GM18909 (cell line): ENCODE measurements at regions not wholly inside any gene's neighbourhood (a gene's known extent, or its start where the extent isn't known, plus 50 kb on each side); places are given as distances from the start of the nearest gene placed in this dataset.
"Not testable (repeated sequence)": the region's sequence is repeated elsewhere in the genome, so short reads cannot be mapped to it uniquely, and the experiment has no call there.

ENCODE experiments used
- ATAC-seq: cut with Tn5 transposase; IDR thresholded peaks from one replicate; pipeline ENCODE4 v1.9.1; 2021; ENCODE audit warnings: mild to moderate bottlenecking; ENCODE audit not compliant: unreplicated experiment, poor library complexity

- ATAC-seq = not testable (repeated sequence)
These were observed 250.4 kb downstream of the SLITRK6 start for GRCh38 chr13:85548845-85549244.

GRCh38 chr13:85545771-85546170, 253.4 kb downstream of the SLITRK6 start:
- no peak for ATAC-seq

- ATAC-seq = no peak
These were observed 254.5 kb downstream of the SLITRK6 start for GRCh38 chr13:85544756-85545155.

- no peak for ATAC-seq
These were observed 256.1 kb downstream of the SLITRK6 start for GRCh38 chr13:85543144-85543543.

GRCh38 chr13:85541476-85541875, 257.7 kb downstream of the SLITRK6 start:
- no peak for ATAC-seq

GRCh38 chr13:85538957-85539356, 260.3 kb downstream of the SLITRK6 start:
- no peak for ATAC-seq

- ATAC-seq = no peak
These were observed 261.6 kb downstream of the SLITRK6 start for GRCh38 chr13:85537601-85538000.

GRCh38 chr13:85536706-85537105, 262.5 kb downstream of the SLITRK6 start:
- ATAC-seq = no peak

- no peak for ATAC-seq
These were observed 263.7 kb downstream of the SLITRK6 start for GRCh38 chr13:85535316-85536084.

- no peak for ATAC-seq
These were observed 265.3 kb downstream of the SLITRK6 start for GRCh38 chr13:85533911-85534310.

- no peak for ATAC-seq
These were observed 270.0 kb downstream of the SLITRK6 start for GRCh38 chr13:85529218-85529594.

GRCh38 chr13:85528491-85529217, 270.6 kb downstream of the SLITRK6 start:
- no peak for ATAC-seq

GRCh38 chr13:85527316-85527715, 271.9 kb downstream of the SLITRK6 start:
- ATAC-seq = no peak

- ATAC-seq = no peak
These were observed 273.8 kb downstream of the SLITRK6 start for GRCh38 chr13:85525411-85525810.

- ATAC-seq = no peak
These were observed 277.6 kb downstream of the SLITRK6 start for GRCh38 chr13:85521657-85522056.

- no peak for ATAC-seq
These were observed 278.8 kb downstream of the SLITRK6 start for GRCh38 chr13:85520445-85520844.

- no peak for ATAC-seq
These were observed 279.9 kb downstream of the SLITRK6 start for GRCh38 chr13:85519363-85519762.

GRCh38 chr13:85512421-85512820, 286.8 kb downstream of the SLITRK6 start:
- no peak for ATAC-seq

- ATAC-seq = no peak
These were observed 289.7 kb downstream of the SLITRK6 start for GRCh38 chr13:85509512-85509911.

GRCh38 chr13:85508683-85509329, 290.4 kb downstream of the SLITRK6 start:
- ATAC-seq = no peak

- no peak for ATAC-seq
These were observed 295.4 kb downstream of the SLITRK6 start for GRCh38 chr13:85503797-85504196.
